Fibroblast of mammary gland (primary cell): ENCODE measurements at regions not wholly inside any gene's neighbourhood (a gene's known extent, or its start where the extent isn't known, plus 50 kb on each side); places are given as distances from the start of the nearest gene placed in this dataset.

Source experiments
- DNase-seq: peaks from one replicate; pipeline ENCODE4 v3.0.0-alpha.2; 2010; ENCODE audit warnings: low read depth
- H3K4me3 ChIP-seq: 2 replicates; pipeline ENCODE4 v1.5.1; 2011; ENCODE audit warnings: low read depth, mild to moderate bottlenecking, low read length, moderate library complexity; ENCODE audit not compliant: control insufficient read depth
- TF ChIP-seq, protein P1 (sequence below): conservative IDR thresholded peaks from 2 replicates; pipeline ENCODE4 v1.5.1; 2011; ENCODE audit warnings: low read depth, low read length, inconsistent platforms; ENCODE audit not compliant: control insufficient read depth, insufficient read depth

DNA sequence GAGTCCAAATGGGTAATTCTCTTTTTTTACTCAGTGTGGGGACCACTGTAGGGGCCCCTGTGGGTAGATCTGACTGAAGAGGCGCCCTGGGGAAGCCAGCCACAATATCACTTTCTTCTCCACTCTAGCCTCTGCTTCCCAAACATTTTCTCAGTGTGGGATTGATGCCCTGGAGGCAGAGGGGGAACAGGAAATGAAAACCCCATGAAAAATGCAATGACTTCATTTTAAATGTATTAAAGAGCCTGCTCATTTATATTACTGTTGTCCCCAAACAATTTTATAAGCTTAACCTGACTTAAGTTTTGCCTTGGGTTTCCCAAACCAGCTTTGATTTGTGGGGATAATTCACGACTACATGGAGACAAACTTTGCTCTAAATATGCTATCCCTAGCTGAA is 181.9 kb downstream of the C1orf94 start:
- H3K4me3 ChIP-seq: no peak overlapping the region
- TF ChIP-seq, protein P1, sequence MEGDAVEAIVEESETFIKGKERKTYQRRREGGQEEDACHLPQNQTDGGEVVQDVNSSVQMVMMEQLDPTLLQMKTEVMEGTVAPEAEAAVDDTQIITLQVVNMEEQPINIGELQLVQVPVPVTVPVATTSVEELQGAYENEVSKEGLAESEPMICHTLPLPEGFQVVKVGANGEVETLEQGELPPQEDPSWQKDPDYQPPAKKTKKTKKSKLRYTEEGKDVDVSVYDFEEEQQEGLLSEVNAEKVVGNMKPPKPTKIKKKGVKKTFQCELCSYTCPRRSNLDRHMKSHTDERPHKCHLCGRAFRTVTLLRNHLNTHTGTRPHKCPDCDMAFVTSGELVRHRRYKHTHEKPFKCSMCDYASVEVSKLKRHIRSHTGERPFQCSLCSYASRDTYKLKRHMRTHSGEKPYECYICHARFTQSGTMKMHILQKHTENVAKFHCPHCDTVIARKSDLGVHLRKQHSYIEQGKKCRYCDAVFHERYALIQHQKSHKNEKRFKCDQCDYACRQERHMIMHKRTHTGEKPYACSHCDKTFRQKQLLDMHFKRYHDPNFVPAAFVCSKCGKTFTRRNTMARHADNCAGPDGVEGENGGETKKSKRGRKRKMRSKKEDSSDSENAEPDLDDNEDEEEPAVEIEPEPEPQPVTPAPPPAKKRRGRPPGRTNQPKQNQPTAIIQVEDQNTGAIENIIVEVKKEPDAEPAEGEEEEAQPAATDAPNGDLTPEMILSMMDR: no peak
- no peak for DNase-seq

DNA sequence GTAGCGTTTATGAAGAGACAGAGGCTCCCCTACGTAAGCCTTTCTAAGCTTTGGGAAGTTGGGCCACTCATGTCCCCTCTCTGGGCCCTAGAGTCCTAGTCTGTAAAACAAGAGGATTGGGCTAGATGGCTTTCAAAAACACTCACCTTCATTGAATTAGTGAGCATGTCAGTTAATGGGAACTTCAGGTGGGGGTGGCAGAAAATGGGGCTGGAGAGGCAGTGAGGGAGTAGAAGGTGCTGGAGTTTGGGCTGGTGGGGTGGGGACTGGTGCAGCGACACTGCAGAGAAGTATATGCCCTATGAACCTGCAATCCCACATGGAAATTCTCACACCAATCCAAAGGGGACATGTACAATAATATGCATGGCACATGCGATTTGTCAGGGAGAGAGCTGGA is 182.7 kb downstream of the C1orf94 start:
- TF ChIP-seq, protein P1: no peak
- H3K4me3 ChIP-seq: no peak overlapping the region
- no peak for DNase-seq

DNA sequence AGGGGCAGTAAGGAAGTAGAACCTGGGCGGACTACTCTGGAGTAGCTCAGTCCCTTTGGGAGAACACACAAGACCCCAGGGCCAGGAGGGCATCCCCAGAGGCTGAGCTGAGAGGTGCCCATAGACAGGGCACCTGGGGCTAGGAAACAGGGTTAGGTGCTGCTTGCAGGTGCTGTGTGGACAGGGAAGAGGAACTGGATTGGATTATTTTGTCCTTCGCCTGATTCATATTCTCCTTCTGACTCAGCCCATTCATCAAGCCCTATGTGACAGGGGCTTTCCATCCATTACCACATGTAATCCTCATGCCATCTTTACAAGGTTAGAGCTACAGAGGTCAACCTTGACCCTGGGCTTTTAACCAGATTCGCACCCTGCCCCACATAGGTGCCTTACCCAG is 183.9 kb downstream of the C1orf94 start:
- H3K4me3 ChIP-seq: no peak overlapping the region
- DNase-seq: no peak
- TF ChIP-seq, protein P1: no peak

DNA sequence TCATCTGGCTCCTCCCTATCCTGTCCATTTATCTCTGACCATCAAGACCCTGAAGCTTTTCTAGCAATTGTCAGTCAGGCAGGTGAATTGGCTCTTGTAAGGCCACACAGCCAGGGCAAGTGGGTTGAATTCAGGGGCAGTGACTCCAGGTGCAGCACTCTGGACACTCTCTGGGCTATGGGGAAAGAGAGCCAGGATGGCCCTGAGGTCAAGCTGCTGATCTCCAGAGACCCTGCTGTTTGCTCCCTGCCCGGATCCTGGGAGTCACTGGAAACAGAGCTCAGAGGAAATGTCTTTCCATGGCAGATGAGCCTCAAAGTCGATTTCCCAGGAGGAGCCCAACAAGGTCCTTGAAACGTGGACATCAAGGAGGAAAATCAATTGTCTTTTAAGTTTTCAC is 184.4 kb downstream of the C1orf94 start:
- H3K4me3 ChIP-seq: no peak overlapping the region
- TF ChIP-seq, protein P1: no peak
- DNase-seq: no peak

DNA sequence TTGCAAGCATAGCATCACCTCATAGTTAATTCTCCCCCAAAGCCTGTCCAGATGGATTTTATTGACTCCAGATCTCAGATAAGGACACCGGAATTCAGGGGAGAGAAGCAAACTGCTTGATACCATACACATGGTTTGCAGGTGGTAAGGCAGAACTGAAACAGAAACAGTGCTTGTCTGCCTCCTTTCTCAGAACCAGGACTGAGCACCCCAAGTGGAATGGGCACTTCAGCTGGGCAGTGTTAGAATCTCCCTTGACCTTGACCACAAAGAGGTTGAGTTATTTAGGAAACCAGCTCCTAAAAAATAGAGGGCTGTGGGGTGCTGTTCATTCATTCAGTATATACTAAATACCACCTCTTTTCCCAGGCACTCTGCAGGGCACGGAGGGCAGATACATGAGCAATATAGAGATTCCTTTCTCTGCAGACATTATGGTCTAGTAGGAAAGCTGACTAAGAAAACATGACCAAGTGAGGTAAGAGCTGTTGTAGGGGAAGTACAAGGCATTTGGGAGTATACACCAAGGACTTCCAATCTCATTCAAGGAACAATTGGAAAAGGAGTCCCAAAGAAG is 185.2 kb downstream of the C1orf94 start:
- H3K4me3 ChIP-seq: no peak overlapping the region
- TF ChIP-seq, protein P1: no peak
- DNase-seq: no peak

DNA sequence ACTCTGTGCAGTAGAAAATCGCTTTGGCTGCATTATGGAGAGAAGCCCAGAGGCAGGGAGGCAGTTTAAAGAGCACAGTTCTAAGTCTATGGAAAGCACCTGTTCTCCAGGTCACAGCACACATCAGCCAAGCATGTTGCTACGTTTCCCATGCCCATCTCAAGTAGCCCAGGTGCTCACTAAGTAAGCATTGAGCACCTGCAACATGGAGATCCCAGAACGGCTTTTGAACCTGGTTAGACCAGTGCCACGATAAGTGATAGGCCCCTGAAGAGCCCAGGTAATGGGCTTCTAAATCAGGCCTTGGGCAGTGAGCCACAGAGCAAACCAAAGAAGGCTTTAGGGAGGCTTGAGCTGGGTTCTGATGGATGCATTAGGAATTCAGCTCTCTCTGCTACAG is 186.2 kb downstream of the C1orf94 start:
- H3K4me3 ChIP-seq: no peak overlapping the region
- TF ChIP-seq, protein P1: no peak
- DNase-seq: no peak

DNA sequence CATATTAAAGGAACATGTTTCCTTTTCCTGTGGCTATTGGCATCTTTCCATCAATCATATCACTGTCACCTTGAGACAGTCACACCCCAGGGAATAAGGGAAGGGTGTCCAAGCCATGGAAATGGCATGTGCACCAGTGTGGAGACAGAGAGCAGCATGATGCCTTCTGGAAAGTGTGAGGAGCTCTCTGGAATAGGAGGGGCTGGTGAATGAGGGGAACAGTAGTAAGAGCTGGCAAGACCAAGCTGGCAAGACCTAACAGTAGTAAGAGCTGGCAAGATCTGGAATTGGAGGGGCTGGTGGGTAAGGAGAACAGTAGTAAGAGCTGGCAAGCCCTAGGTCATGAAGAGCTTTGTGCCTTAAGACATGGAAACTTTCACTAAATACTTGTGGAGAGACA is 186.7 kb downstream of the C1orf94 start:
- no peak overlapping the region for H3K4me3 ChIP-seq
- DNase-seq: no peak
- TF ChIP-seq, protein P1: no peak
